HAP-1 (cell line): ENCODE measurements at regions not wholly inside any gene's neighbourhood (a gene's known extent, or its start where the extent isn't known, plus 50 kb on each side); places are given as distances from the start of the nearest gene placed in this dataset.

Experiments
- DNase-seq, 2 experiments: peaks; one replicate each; pipeline ENCODE4 v3.0.0-alpha.2; 2016 to 2020; ENCODE audit warnings: low spot score in 2 of 2
- H3K27me3 ChIP-seq: fragments of 250-450 bp; sonication (Bioruptor Pico); 2 replicates; pipeline ENCODE4 v1.5.1; 2020; ENCODE audit warnings: low read depth, mild to moderate bottlenecking, moderate library complexity
- H3K36me3 ChIP-seq: fragments of 250-450 bp; sonication (Bioruptor Pico); replicated peaks from 2 replicates; pipeline ENCODE4 v1.5.1; 2020; ENCODE audit warnings: mild to moderate bottlenecking
- H3K4me1 ChIP-seq: fragments of 250-450 bp; sonication (Bioruptor Pico); 2 replicates; pipeline ENCODE4 v1.5.1; 2020; ENCODE audit warnings: mild to moderate bottlenecking
- H3K4me3 ChIP-seq: fragments of 250-450 bp; sonication (Bioruptor Pico); 2 replicates; pipeline ENCODE4 v1.5.1; 2020; ENCODE audit warnings: mild to moderate bottlenecking, moderate library complexity
- H3K9me3 ChIP-seq: fragments of 250-450 bp; sonication (Bioruptor Pico); 2 replicates; pipeline ENCODE4 v1.5.1; 2020; ENCODE audit warnings: mild to moderate bottlenecking, moderate library complexity
- in situ Hi-C: fragments of 300-500 bp; cut with MboI; formaldehyde crosslinking; loops from 3 replicates; pipeline ENCODE4 v1.14.3; 2020; ENCODE audit warnings: low sequenced_read_pairs, inconsistent platforms, mixed read lengths

GRCh38 chr14:81801921-81802320, 268.3 kb upstream of the SEL1L start:
- Histone ChIP-seq H3K4me3 (no peak overlapping the region), H3K27me3 (no peaks in the 10 kb centered on the region), H3K36me3 (no peaks in the 10 kb centered on the region), H3K4me1 (peaks cover 14% of the 10 kb centered on the region), H3K9me3 (no peaks in the 10 kb centered on the region)
- in situ Hi-C loops: no loop called here
- DNase-seq: peak; percentile 13 to 50

GRCh38 chr14:81802341-81802740, 268.7 kb upstream of the SEL1L start:
- no peak overlapping the region for H3K4me3 ChIP-seq
- no peaks in the 10 kb centered on the region for H3K9me3 ChIP-seq
- H3K4me1 ChIP-seq: peaks cover 14% of the 10 kb centered on the region
- H3K27me3 ChIP-seq: no peaks in the 10 kb centered on the region
- no peaks in the 10 kb centered on the region for H3K36me3 ChIP-seq
- peak in 1 of 2 experiments; percentile 65 for DNase-seq
- in situ Hi-C loops: no loop called here

GRCh38 chr14:81805785-81806184, 272.1 kb upstream of the SEL1L start:
- Histone ChIP-seq H3K4me3 (no peak overlapping the region), H3K36me3 (no peaks in the 10 kb centered on the region), H3K27me3 (no peaks in the 10 kb centered on the region), H3K4me1 (peaks cover 14% of the 10 kb centered on the region), H3K9me3 (no peaks in the 10 kb centered on the region)
- no peak for DNase-seq
- in situ Hi-C loops: no loop called here

- H3K4me1 ChIP-seq: no peaks in the 10 kb centered on the region
- no peaks in the 10 kb centered on the region for H3K36me3 ChIP-seq
- no peaks in the 10 kb centered on the region for H3K27me3 ChIP-seq
- no peak for DNase-seq
- no peak overlapping the region for H3K4me3 ChIP-seq
- H3K9me3 ChIP-seq: no peaks in the 10 kb centered on the region
- in situ Hi-C loops: no loop called here
Observed at GRCh38 chr14:81811705-81812269, 278.1 kb upstream of the SEL1L start.

- no peaks in the 10 kb centered on the region for H3K27me3 ChIP-seq
- no peak overlapping the region for H3K4me3 ChIP-seq
- DNase-seq: peak; percentile 15 to 63
- H3K4me1 ChIP-seq: peaks cover 11% of the 10 kb centered on the region
- in situ Hi-C loops: no loop called here
- H3K9me3 ChIP-seq: no peaks in the 10 kb centered on the region
- H3K36me3 ChIP-seq: no peaks in the 10 kb centered on the region
Observed at GRCh38 chr14:81818271-81818670, 284.6 kb upstream of the SEL1L start.

- in situ Hi-C loops: no loop called here
- Histone ChIP-seq H3K9me3 (no peaks in the 10 kb centered on the region), H3K4me1 (peaks cover 11% of the 10 kb centered on the region), H3K36me3 (no peaks in the 10 kb centered on the region), H3K27me3 (no peaks in the 10 kb centered on the region), H3K4me3 (no peak overlapping the region)
- no peak for DNase-seq
Observed at GRCh38 chr14:81819344-81819743, 285.7 kb upstream of the SEL1L start.

GRCh38 chr14:81819910-81820309, 286.3 kb upstream of the SEL1L start:
- peaks cover 11% of the 10 kb centered on the region for H3K4me1 ChIP-seq
- no peaks in the 10 kb centered on the region for H3K36me3 ChIP-seq
- no peak overlapping the region for H3K4me3 ChIP-seq
- no peak for DNase-seq
- in situ Hi-C loops: no loop called here
- no peaks in the 10 kb centered on the region for H3K27me3 ChIP-seq
- H3K9me3 ChIP-seq: no peaks in the 10 kb centered on the region

GRCh38 chr14:81826081-81826480, 292.4 kb upstream of the SEL1L start:
- no peaks in the 10 kb centered on the region; the same call in 1 of the 2 replicates for H3K36me3 ChIP-seq
- H3K9me3 ChIP-seq: no peaks in the 10 kb centered on the region
- DNase-seq: no peak
- no peaks in the 10 kb centered on the region; the same call in 1 of the 2 replicates for H3K4me1 ChIP-seq
- no peaks in the 10 kb centered on the region for H3K27me3 ChIP-seq
- H3K4me3 ChIP-seq: no peak overlapping the region
- in situ Hi-C loops: no loop called here

- Histone ChIP-seq H3K36me3 (no peaks in the 10 kb centered on the region; the same call in 1 of the 2 replicates), H3K9me3 (no peaks in the 10 kb centered on the region), H3K4me3 (no peak overlapping the region), H3K27me3 (no peaks in the 10 kb centered on the region), H3K4me1 (no peaks in the 10 kb centered on the region)
- in situ Hi-C loops: no loop called here
- DNase-seq: no peak
Observed at GRCh38 chr14:81829447-81829846, 295.8 kb upstream of the SEL1L start.

- in situ Hi-C loops: no loop called here
- no peak overlapping the region for H3K4me3 ChIP-seq
- DNase-seq: peak; percentile 24 to 28
- no peaks in the 10 kb centered on the region; the same call in 1 of the 2 replicates for H3K36me3 ChIP-seq
- no peaks in the 10 kb centered on the region for H3K27me3 ChIP-seq
- H3K4me1 ChIP-seq: no peaks in the 10 kb centered on the region
- H3K9me3 ChIP-seq: no peaks in the 10 kb centered on the region
Observed at GRCh38 chr14:81831128-81831820, 297.6 kb upstream of the SEL1L start.

- H3K9me3 ChIP-seq: no peaks in the 10 kb centered on the region
- no peaks in the 10 kb centered on the region for H3K4me1 ChIP-seq
- DNase-seq: no peak
- in situ Hi-C loops: no loop called here
- H3K27me3 ChIP-seq: no peaks in the 10 kb centered on the region
- no peak overlapping the region for H3K4me3 ChIP-seq
- H3K36me3 ChIP-seq: no peaks in the 10 kb centered on the region; the same call in 1 of the 2 replicates
Observed at GRCh38 chr14:81834308-81834707, 300.7 kb upstream of the SEL1L start.

- in situ Hi-C loops: no loop called here
- H3K36me3 ChIP-seq: no peaks in the 10 kb centered on the region
- H3K4me3 ChIP-seq: no peak overlapping the region
- no peak for DNase-seq
- H3K4me1 ChIP-seq: no peaks in the 10 kb centered on the region
- no peaks in the 10 kb centered on the region for H3K27me3 ChIP-seq
- no peaks in the 10 kb centered on the region for H3K9me3 ChIP-seq
Observed at GRCh38 chr14:81837304-81837703, 303.7 kb upstream of the SEL1L start.

- in situ Hi-C loops: no loop called here
- Histone ChIP-seq H3K27me3 (no peaks in the 10 kb centered on the region), H3K4me3 (no peak overlapping the region), H3K4me1 (no peaks in the 10 kb centered on the region), H3K36me3 (no peaks in the 10 kb centered on the region), H3K9me3 (no peaks in the 10 kb centered on the region)
- DNase-seq: no peak
Observed at GRCh38 chr14:81839056-81839455, 305.4 kb upstream of the SEL1L start.

GRCh38 chr14:81841346-81841745, 307.7 kb upstream of the SEL1L start:
- Histone ChIP-seq H3K4me3 (no peak overlapping the region), H3K9me3 (no peaks in the 10 kb centered on the region)
- in situ Hi-C loops: no loop called here

More at GRCh38 chr14:81841346-81841745, 307.7 kb upstream of the SEL1L start:
- Histone ChIP-seq H3K36me3 (no peaks in the 10 kb centered on the region), H3K4me1 (no peaks in the 10 kb centered on the region), H3K27me3 (no peaks in the 10 kb centered on the region)
- DNase-seq: no peak
